ENCODE measurements at regions not wholly inside any gene's neighbourhood (a gene's known extent, or its start where the extent isn't known, plus 50 kb on each side); places are given as distances from the start of the nearest gene placed in this dataset.

DNA sequence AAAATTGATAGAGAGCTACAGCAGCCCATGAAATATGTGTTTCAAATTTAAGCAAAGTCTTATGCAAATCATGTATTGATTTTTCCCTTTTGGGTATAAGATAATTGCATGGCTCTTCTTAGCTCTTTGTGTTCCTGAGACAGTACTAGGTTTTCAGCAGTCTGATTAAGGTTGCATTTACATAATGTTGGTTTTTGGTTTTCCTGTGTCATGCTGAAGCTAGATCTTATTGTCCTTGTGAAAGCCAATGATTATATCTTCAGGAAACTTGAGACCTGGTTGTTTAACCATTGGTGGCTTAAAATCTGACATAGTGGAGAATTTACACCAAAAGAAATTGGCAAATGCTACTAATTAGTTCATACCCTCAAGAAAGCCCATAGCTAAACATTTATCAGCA, 392.6 kb downstream of the ZPLD1 start:
- Histone ChIP-seq H3K36me3 (replicated peaks in 1 of 2) (no peaks in the 10 kb centered on the region), H3K27ac (no peak overlapping the region), H3K4me3 (no peak overlapping the region), H3K9me3 (replicated peaks in 1 of 3) (no peaks in the 10 kb centered on the region), H3K4me1 (replicated peaks in 1 of 2) (no peaks in the 10 kb centered on the region), H3K27me3 (no peaks in the 10 kb centered on the region)
- no peak for TF ChIP-seq POLR2A (IDR thresholded peaks at IDR 0.05)
- TF ChIP-seq, protein P1, sequence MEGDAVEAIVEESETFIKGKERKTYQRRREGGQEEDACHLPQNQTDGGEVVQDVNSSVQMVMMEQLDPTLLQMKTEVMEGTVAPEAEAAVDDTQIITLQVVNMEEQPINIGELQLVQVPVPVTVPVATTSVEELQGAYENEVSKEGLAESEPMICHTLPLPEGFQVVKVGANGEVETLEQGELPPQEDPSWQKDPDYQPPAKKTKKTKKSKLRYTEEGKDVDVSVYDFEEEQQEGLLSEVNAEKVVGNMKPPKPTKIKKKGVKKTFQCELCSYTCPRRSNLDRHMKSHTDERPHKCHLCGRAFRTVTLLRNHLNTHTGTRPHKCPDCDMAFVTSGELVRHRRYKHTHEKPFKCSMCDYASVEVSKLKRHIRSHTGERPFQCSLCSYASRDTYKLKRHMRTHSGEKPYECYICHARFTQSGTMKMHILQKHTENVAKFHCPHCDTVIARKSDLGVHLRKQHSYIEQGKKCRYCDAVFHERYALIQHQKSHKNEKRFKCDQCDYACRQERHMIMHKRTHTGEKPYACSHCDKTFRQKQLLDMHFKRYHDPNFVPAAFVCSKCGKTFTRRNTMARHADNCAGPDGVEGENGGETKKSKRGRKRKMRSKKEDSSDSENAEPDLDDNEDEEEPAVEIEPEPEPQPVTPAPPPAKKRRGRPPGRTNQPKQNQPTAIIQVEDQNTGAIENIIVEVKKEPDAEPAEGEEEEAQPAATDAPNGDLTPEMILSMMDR (IDR thresholded peaks at IDR 0.05), result no peak
- DNase-seq, result no peak
- intact Hi-C loops (cut with DNase I), result no loop called here

DNA sequence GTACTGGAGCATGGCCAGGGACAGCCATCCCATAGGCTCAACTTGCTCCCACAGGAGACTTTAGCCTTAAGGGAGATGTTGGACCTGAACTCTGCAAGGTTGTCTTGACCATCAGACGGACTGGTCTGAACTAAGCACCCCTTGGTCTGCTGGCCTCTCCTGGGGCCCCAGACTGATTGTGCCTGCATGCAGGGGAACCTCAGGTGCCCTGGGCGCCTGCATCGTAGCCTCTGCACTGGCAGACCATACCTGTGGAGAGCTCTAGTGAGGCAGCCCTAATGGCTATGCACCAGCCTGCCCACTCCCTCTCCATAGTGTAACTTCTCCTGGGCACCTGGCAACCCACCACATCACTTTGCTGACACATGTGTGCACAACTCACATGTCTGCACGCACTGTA, 395.6 kb downstream of the ZPLD1 start:
- Histone ChIP-seq H3K4me3 (no peak overlapping the region), H3K36me3 (replicated peaks in 1 of 2) (no peaks in the 10 kb centered on the region), H3K4me1 (replicated peaks in 1 of 2) (no peaks in the 10 kb centered on the region), H3K27me3 (no peaks in the 10 kb centered on the region), H3K9me3 (replicated peaks in 1 of 3) (no peaks in the 10 kb centered on the region), H3K27ac (no peak overlapping the region)
- 85 to 90% (median 89%) methylated on average over 3 to 4 of the region's 4 CpGs; no CpG with 5 or more reads in 1 of the 4 donors for WGBS, 4 donors
- intact Hi-C loops (cut with DNase I), result no loop called here
- TF ChIP-seq, protein P1 (IDR thresholded peaks at IDR 0.05), result no peak
- TF ChIP-seq POLR2A (IDR thresholded peaks at IDR 0.05), result no peak
- DNase-seq, result no peak

DNA sequence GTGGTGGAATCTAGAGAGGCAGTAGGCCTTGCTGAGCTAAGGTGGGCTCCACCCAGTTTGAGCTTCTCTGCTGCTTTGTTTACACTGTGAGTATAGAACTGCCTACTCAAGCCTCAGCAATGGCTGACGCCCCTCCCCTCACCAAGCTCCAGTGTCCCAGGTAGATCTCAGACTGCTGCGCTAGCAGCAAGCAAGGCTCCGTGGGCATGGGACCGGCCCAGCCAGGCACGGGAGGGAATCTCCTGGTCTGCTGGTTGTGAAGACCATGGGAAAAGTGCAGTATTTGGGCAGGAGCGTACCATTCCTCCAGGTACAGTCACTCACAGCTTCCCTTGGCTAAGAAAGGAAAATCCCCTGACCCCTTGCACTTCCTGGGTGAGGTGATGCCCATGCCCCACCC, 407.1 kb downstream of the ZPLD1 start:
- Histone ChIP-seq H3K36me3 (replicated peaks in 1 of 2) (no peaks in the 10 kb centered on the region), H3K9me3 (replicated peaks in 1 of 3) (no peaks in the 10 kb centered on the region), H3K4me1 (replicated peaks in 1 of 2) (no peaks in the 10 kb centered on the region), H3K27ac (no peak overlapping the region), H3K4me3 (no peak overlapping the region), H3K27me3 (no peaks in the 10 kb centered on the region)
- no peak for DNase-seq
- TF ChIP-seq, protein P1 (IDR thresholded peaks at IDR 0.05), result no peak
- no peak for TF ChIP-seq POLR2A (IDR thresholded peaks at IDR 0.05)
- WGBS, 4 donors, result 50 to 77% (median 72%) methylated on average over 2 to 6 of the region's 6 CpGs
- intact Hi-C loops (cut with DNase I), result no loop called here

DNA sequence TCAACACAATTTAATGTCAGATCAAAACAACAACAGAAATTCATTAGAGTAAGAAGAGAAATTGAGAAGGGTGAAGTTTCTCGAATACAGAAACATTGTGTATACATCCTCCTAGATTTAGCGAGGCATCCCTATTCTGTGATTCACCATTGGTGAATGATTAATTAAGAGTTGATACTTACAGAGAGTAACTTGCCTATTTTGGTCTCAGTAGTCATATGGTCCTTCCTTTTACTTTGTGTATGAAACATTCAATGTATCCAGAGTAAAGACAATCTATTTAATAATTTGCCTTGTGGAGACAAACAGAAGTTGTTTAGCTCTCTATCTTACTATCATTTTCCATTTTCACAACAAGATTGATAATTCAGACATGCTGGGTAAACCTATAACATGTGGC, 432.0 kb downstream of the ZPLD1 start:
- WGBS, 4 donors, result 78 to 91% (median 87%) methylated on average over 2 of the region's 2 CpGs
- no peaks in the 10 kb centered on the region for H3K4me1 ChIP-seq (replicated peaks in 1 of 2)
- H3K36me3 ChIP-seq (replicated peaks in 1 of 2), result no peaks in the 10 kb centered on the region
- H3K27ac ChIP-seq, result no peak overlapping the region
- TF ChIP-seq, protein P1 (IDR thresholded peaks at IDR 0.05), result no peak
- TF ChIP-seq POLR2A (IDR thresholded peaks at IDR 0.05), result no peak
- H3K4me3 ChIP-seq, result no peak overlapping the region
- no peaks in the 10 kb centered on the region for H3K27me3 ChIP-seq
- DNase-seq, result no peak
- intact Hi-C loops (cut with DNase I), result no loop called here
- H3K9me3 ChIP-seq (replicated peaks in 1 of 3), result no peaks in the 10 kb centered on the region
